ENCODE measurements at regions not wholly inside any gene's neighbourhood (a gene's known extent, or its start where the extent isn't known, plus 50 kb on each side); places are given as distances from the start of the nearest gene placed in this dataset.

- no peaks in the 10 kb centered on the region for H3K36me3 Mint-ChIP-seq
- intact Hi-C loops (cut with micrococcal nuclease): loop anchor here (10.0 kb wide), 1 partner anchor 1573 kb away; no protein-coding TSS in a partner anchor
- H3K4me3 Mint-ChIP-seq: no peak overlapping the region
- Histone ChIP-seq H3K27me3 (ENCODE audit: control insufficient read depth, insufficient read depth, low read length) (no peaks in the 10 kb centered on the region), H3K4me3 (ENCODE audit: low read length) (no peak overlapping the region), H3K9me3 (ENCODE audit: control insufficient read depth, insufficient read depth, low read length) (no peaks in the 10 kb centered on the region), H3K4me1 (ENCODE audit: control insufficient read depth, insufficient read depth, low read length) (no peaks in the 10 kb centered on the region), H3K36me3 (ENCODE audit: control insufficient read depth, insufficient read depth, low read length) (no peaks in the 10 kb centered on the region), H3K27ac (ENCODE audit: low read length) (no peak overlapping the region)
- ATAC-seq (no peak), DNase-seq (no peak)
- H3K27ac Mint-ChIP-seq: no peak overlapping the region
- no peaks in the 10 kb centered on the region for H3K4me1 Mint-ChIP-seq
- WGBS (ENCODE audit: insufficient coverage): no CpG with 5 or more reads among the region's 1 CpG
- no peaks in the 10 kb centered on the region for H3K9me3 Mint-ChIP-seq
- TF ChIP-seq CTCF (IDR thresholded peaks at IDR 0.05): no peak
- H3K27me3 Mint-ChIP-seq (ENCODE audit: low read depth in 2 of 2): peaks cover 13 to 27% of the 10 kb centered on the region in 2 donors
These were observed 63.0 kb upstream of the ANKEF1 start for GRCh38 chr20:9971746-9972145.

GRCh38 chr20:9969626-9970025 is 65.2 kb upstream of the ANKEF1 start:
- no peak overlapping the region for H3K4me3 Mint-ChIP-seq
- H3K27ac Mint-ChIP-seq: no peak overlapping the region
- no peak for TF ChIP-seq CTCF (IDR thresholded peaks at IDR 0.05)
- no peak overlapping the region for H3K27ac ChIP-seq (ENCODE audit: low read length)
- H3K9me3 ChIP-seq (ENCODE audit: control insufficient read depth, insufficient read depth, low read length): no peaks in the 10 kb centered on the region
- ATAC-seq: no peak
- H3K4me3 ChIP-seq (ENCODE audit: low read length): no peak overlapping the region
- no peaks in the 10 kb centered on the region for H3K36me3 ChIP-seq (ENCODE audit: control insufficient read depth, insufficient read depth, low read length)
- intact Hi-C loops (cut with micrococcal nuclease): loop anchor here (10.0 kb wide), 1 partner anchor 1575 kb away; no protein-coding TSS in a partner anchor
- H3K4me1 ChIP-seq (ENCODE audit: control insufficient read depth, insufficient read depth, low read length): no peaks in the 10 kb centered on the region
- no peaks in the 10 kb centered on the region for H3K36me3 Mint-ChIP-seq
- H3K27me3 ChIP-seq (ENCODE audit: control insufficient read depth, insufficient read depth, low read length): no peaks in the 10 kb centered on the region
- peaks cover 16 to 42% of the 10 kb centered on the region in 2 donors for H3K27me3 Mint-ChIP-seq (ENCODE audit: low read depth in 2 of 2)
- no peaks in the 10 kb centered on the region for H3K9me3 Mint-ChIP-seq
- WGBS (ENCODE audit: insufficient coverage): 92% methylated on average over 1 of the region's 1 CpG
- DNase-seq: no peak
- H3K4me1 Mint-ChIP-seq: no peaks in the 10 kb centered on the region

GRCh38 chr20:9968015-9968414 is 66.8 kb upstream of the ANKEF1 start:
- no peaks in the 10 kb centered on the region for H3K4me1 Mint-ChIP-seq
- intact Hi-C loops (cut with micrococcal nuclease): no loop called here
- no peak for ATAC-seq

More at GRCh38 chr20:9968015-9968414, 66.8 kb upstream of the ANKEF1 start:
- H3K27ac Mint-ChIP-seq: no peak overlapping the region
- Histone ChIP-seq H3K4me1 (ENCODE audit: control insufficient read depth, insufficient read depth, low read length) (no peaks in the 10 kb centered on the region), H3K4me3 (ENCODE audit: low read length) (no peak overlapping the region), H3K9me3 (ENCODE audit: control insufficient read depth, insufficient read depth, low read length) (no peaks in the 10 kb centered on the region), H3K36me3 (ENCODE audit: control insufficient read depth, insufficient read depth, low read length) (no peaks in the 10 kb centered on the region), H3K27me3 (ENCODE audit: control insufficient read depth, insufficient read depth, low read length) (no peaks in the 10 kb centered on the region), H3K27ac (ENCODE audit: low read length) (no peak overlapping the region)
- no peak for TF ChIP-seq CTCF (IDR thresholded peaks at IDR 0.05)
- 83% methylated on average over 1 of the region's 1 CpG for WGBS (ENCODE audit: insufficient coverage)
- DNase-seq: no peak
- H3K4me3 Mint-ChIP-seq: no peak overlapping the region
- peaks cover 20 to 49% of the 10 kb centered on the region in 2 donors for H3K27me3 Mint-ChIP-seq (ENCODE audit: low read depth in 2 of 2)
- H3K9me3 Mint-ChIP-seq: no peaks in the 10 kb centered on the region
- H3K36me3 Mint-ChIP-seq: no peaks in the 10 kb centered on the region

Data from natural killer cell (primary cell).